HUES6 (cell line): ENCODE measurements at regions not wholly inside any gene's neighbourhood (a gene's known extent, or its start where the extent isn't known, plus 50 kb on each side); places are given as distances from the start of the nearest gene placed in this dataset.

Experiments used
- H3K27ac ChIP-seq: 2 replicates; pipeline ENCODE4 v1.7.0; 2013; ENCODE audit warnings: low read depth, mild to moderate bottlenecking, low read length, inconsistent platforms
- H3K27me3 ChIP-seq: 2 replicates; pipeline ENCODE4 v1.6.1; 2013; ENCODE audit warnings: low read length; ENCODE audit not compliant: control insufficient read depth, insufficient read depth
- H3K36me3 ChIP-seq: 2 replicates; pipeline ENCODE4 v1.6.1; 2013; ENCODE audit warnings: low read length; ENCODE audit not compliant: control insufficient read depth, insufficient read depth
- H3K4me1 ChIP-seq: 2 replicates; pipeline ENCODE4 v1.6.1; 2013; ENCODE audit warnings: low read length; ENCODE audit not compliant: control insufficient read depth, insufficient read depth
- H3K4me3 ChIP-seq: 2 replicates; pipeline ENCODE4 v1.5.1; 2013; ENCODE audit warnings: low read depth, low read length
- H3K9ac ChIP-seq: one replicate; pipeline ENCODE4 v1.6.1; 2013; ENCODE audit warnings: mild to moderate bottlenecking, low read length
- H3K9me3 ChIP-seq: 2 replicates; pipeline ENCODE4 v1.6.1; 2013; ENCODE audit warnings: low read depth, low read length; ENCODE audit not compliant: control insufficient read depth, insufficient read depth

DNA sequence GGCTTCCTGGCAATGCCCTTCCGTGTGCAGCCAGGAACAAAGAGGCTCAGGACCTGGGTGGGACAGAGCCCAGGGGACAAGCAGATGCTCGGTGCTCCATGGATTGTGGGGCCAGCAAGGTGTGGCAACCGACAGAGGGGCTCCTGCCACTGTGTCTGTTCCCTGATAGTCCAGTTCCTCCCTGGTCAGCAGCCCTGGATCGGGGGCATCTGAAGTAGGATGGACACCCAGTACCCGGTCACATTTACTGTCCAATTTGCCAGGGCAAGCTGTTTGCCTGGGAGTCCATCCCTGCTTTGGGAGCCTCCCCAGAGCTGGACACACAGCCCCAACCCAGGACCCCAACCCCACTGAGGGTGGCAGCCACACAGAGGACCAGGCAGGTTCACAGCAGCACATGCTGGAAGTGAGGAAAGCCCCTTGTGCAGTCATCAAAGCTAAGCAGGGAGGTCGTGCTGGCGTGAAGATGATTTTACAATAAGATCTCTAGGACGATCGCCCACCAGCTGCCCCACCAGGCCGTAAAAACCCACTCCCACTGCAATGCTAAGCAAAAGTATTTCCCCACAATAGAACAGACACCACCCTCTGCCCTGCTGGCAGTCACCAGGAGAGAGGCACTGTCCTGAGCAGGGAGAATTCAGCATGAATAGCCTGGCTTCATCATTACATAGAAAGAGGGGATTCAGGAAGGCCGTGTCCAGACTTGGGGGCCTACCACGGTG, 141.7 kb downstream of the NDUFA10 start:
- no peak overlapping the region for H3K9ac ChIP-seq
- no peak overlapping the region for H3K27ac ChIP-seq
- H3K36me3 ChIP-seq: no peaks in the 10 kb centered on the region
- H3K27me3 ChIP-seq: no peaks in the 10 kb centered on the region
- H3K9me3 ChIP-seq: peaks cover 26% of the 10 kb centered on the region
- peaks cover 4% of the 10 kb centered on the region for H3K4me1 ChIP-seq
- no peak overlapping the region for H3K4me3 ChIP-seq

DNA sequence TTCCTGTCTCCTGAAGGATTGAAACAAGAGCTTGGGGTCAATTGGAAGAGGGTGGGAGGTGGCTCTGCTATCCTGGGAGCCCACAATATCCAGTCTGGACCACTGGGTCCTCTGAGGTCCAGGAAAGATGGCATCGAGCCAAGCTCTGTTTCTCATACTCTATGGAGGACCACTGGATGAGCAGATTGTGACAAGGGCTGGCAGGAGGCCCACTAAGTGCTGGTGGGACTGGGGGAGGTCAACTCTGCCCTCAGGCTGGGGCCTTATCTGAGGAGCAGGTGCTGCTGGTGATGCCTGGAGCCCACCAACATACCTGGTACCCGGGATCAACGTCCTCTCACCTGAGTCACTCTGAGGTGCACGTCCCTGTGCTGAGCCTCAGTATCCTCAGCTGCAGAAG, 142.4 kb downstream of the NDUFA10 start:
- Histone ChIP-seq H3K36me3 (no peaks in the 10 kb centered on the region), H3K4me3 (no peak overlapping the region), H3K9ac (no peak overlapping the region), H3K9me3 (peaks cover 26% of the 10 kb centered on the region), H3K4me1 (peaks cover 4% of the 10 kb centered on the region), H3K27me3 (no peaks in the 10 kb centered on the region), H3K27ac (no peak overlapping the region)

DNA sequence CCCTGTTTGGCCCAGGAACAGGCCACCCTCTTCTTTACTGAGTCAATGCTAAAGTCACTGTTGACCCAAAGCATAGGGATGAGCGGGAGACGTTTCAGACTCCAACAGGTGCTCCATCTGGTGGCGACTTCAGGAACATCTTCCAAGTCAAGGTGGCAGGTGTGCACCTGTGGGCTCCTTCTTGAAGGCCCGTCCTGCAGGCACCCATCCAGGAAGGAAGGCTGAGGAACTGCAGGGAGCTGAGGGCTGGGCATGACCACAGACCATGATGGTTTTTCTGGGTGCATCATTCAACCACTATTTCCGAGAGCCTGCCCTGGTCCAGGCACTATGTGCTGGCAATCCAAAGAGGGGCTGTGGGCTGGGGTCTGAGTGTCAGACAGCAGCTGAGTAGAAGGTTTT, 142.8 kb downstream of the NDUFA10 start:
- Histone ChIP-seq H3K36me3 (no peaks in the 10 kb centered on the region), H3K4me3 (no peak overlapping the region), H3K27me3 (no peaks in the 10 kb centered on the region), H3K4me1 (peaks cover 4% of the 10 kb centered on the region), H3K27ac (no peak overlapping the region), H3K9me3 (peaks cover 26% of the 10 kb centered on the region), H3K9ac (no peak overlapping the region)

GRCh38 chr2:239881561-239882320, 143.4 kb downstream of the NDUFA10 start:
- no peak overlapping the region for H3K27ac ChIP-seq
- H3K9ac ChIP-seq: no peak overlapping the region
- H3K9me3 ChIP-seq: peaks cover 26% of the 10 kb centered on the region
- no peak overlapping the region for H3K4me3 ChIP-seq
- H3K27me3 ChIP-seq: no peaks in the 10 kb centered on the region
- no peaks in the 10 kb centered on the region for H3K36me3 ChIP-seq
- H3K4me1 ChIP-seq: peaks cover 4% of the 10 kb centered on the region

DNA sequence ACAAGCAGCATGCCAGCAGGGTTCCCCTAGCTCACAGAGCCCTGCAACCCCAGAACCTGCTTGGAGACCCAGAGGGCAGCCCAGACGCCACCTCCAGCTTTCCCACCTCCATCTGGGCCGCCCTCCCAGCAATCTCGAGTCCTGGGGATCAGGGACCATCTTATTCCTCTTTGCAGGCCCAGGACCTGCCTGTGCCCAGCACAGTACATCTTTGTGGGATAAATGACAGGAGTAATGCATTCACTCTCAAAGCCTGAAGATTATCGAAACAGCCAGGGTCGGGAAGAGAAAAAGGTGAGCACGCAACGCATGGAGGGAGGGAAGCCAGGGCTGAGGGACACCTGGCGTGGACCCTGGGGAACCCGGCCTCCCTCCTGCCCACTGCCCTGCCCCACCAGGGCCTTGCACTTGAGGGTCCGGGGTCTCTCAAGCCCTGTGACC, 144.1 kb downstream of the NDUFA10 start:
- Histone ChIP-seq H3K9me3 (peaks cover 21% of the 10 kb centered on the region), H3K4me1 (peaks cover 4% of the 10 kb centered on the region), H3K27ac (no peak overlapping the region), H3K27me3 (no peaks in the 10 kb centered on the region; the same call in 1 of the 2 replicates), H3K9ac (no peak overlapping the region), H3K4me3 (no peak overlapping the region), H3K36me3 (no peaks in the 10 kb centered on the region)

DNA sequence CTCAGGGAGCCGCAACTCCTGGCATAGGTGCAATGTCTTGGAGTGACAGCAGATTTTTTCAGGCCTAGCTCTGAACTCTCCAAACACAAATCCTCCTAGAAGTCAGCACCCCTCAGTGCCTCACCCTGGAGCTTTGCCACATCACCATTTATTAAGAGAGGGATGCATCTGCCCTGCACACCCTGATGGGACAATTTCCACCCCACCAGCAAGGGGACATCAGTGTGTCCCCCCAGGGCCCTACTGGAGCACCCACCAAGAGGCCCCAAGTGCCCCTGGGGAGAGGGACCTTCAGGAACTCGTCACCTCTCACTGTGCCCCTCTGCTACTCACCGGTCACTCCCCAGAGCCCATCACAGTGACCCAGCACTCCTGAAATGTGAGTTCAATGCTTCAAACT, 144.7 kb downstream of the NDUFA10 start:
- Histone ChIP-seq H3K4me1 (peaks cover 4% of the 10 kb centered on the region), H3K27ac (no peak overlapping the region), H3K27me3 (no peaks in the 10 kb centered on the region; the same call in 1 of the 2 replicates), H3K9me3 (peaks cover 19% of the 10 kb centered on the region), H3K4me3 (no peak overlapping the region), H3K36me3 (no peaks in the 10 kb centered on the region), H3K9ac (no peak overlapping the region)

- Histone ChIP-seq H3K27me3 (no peaks in the 10 kb centered on the region; the same call in 1 of the 2 replicates), H3K9me3 (peaks cover 10% of the 10 kb centered on the region), H3K27ac (no peak overlapping the region), H3K4me1 (peaks cover 4% of the 10 kb centered on the region), H3K4me3 (no peak overlapping the region), H3K36me3 (no peaks in the 10 kb centered on the region), H3K9ac (no peak overlapping the region)
Measured at GRCh38 chr2:239879423-239880084, 145.6 kb downstream of the NDUFA10 start.

DNA sequence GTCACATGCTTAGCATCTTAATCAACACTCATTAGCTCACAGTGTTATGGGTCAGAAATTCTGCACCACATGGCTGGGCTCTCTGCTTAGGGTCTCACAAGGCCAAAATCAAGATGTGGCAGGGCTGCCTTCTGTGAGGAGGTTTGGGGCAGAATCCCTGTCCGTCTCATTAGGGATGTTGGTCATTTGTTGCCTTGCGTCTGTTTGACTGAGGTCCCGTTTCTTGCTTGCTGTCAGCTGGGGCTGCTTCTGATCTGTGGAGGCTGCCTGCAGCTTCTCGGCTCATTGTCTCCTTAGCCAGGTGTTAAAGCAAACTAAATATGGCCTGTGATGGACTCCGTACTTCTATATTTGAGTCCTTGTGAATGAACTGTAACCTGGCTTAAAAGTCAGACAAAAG, 146.5 kb downstream of the NDUFA10 start:
- peaks cover 3% of the 10 kb centered on the region for H3K9me3 ChIP-seq
- no peaks in the 10 kb centered on the region; the same call in 1 of the 2 replicates for H3K27me3 ChIP-seq
- H3K9ac ChIP-seq: no peak overlapping the region
- no peaks in the 10 kb centered on the region for H3K36me3 ChIP-seq
- no peak overlapping the region for H3K27ac ChIP-seq
- H3K4me3 ChIP-seq: no peak overlapping the region
- peaks cover 4% of the 10 kb centered on the region for H3K4me1 ChIP-seq

GRCh38 chr2:239876948-239877289, 148.2 kb downstream of the NDUFA10 start:
- no peak overlapping the region for H3K9ac ChIP-seq
- H3K4me1 ChIP-seq: peaks cover 1% of the 10 kb centered on the region
- no peak overlapping the region for H3K27ac ChIP-seq
- no peaks in the 10 kb centered on the region for H3K36me3 ChIP-seq
- no peak overlapping the region for H3K4me3 ChIP-seq
- H3K9me3 ChIP-seq: no peaks in the 10 kb centered on the region
- H3K27me3 ChIP-seq: no peaks in the 10 kb centered on the region; the same call in 1 of the 2 replicates

- H3K27ac ChIP-seq: no peak overlapping the region
- H3K27me3 ChIP-seq: no peaks in the 10 kb centered on the region; the same call in 1 of the 2 replicates
- no peaks in the 10 kb centered on the region for H3K4me1 ChIP-seq
Measured at GRCh38 chr2:239876271-239876947, 148.7 kb downstream of the NDUFA10 start.

More at GRCh38 chr2:239876271-239876947, 148.7 kb downstream of the NDUFA10 start:
- no peaks in the 10 kb centered on the region for H3K36me3 ChIP-seq
- H3K9me3 ChIP-seq: no peaks in the 10 kb centered on the region
- H3K4me3 ChIP-seq: no peak overlapping the region
- H3K9ac ChIP-seq: no peak overlapping the region
